ENCODE measurements at regions not wholly inside any gene's neighbourhood (a gene's known extent, or its start where the extent isn't known, plus 50 kb on each side); places are given as distances from the start of the nearest gene placed in this dataset.

GRCh38 chr6:166786704-166787293 is 159.7 kb upstream of the RPS6KA2 start:
- TF ChIP-seq CTCF (IDR thresholded peaks at IDR 0.05; ENCODE audit: low read length) (peak; percentile 72), EZH2 (IDR thresholded peaks at IDR 0.05; ENCODE audit: borderline replicate concordance, low read length) (no peak)

Data from OCI-LY1 (cell line).